ENCODE measurements at regions not wholly inside any gene's neighbourhood (a gene's known extent, or its start where the extent isn't known, plus 50 kb on each side); places are given as distances from the start of the nearest gene placed in this dataset.

DNA sequence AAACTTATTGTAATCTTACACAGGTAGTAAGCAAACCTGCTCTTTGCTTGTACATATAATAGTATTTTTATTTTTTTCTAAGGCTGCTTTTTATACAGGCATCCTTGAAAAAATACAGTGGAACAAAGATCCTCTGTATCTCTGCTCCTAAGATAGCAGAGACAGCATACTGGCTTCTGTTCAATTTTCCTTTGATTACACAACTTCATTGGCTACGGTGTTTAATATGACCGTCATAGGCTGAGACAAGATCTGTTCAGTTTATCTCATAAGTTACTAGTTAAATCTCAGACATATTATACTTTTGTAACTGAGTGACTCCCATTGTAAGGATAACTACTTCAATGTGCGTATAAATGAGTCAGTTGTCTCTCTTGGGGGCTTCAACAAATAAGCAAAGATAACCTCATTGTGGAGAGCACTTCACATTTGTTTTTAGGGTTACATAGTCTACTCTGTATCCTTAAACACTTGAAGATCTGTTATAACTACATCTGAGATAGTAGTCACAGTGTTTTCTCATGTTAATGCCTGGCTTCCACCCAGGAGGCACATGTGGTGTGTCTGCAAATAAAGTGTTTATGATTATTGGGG is 166.1 kb downstream of the KDM5D start:
- ATAC-seq (ENCODE audit: insufficient number of reproducible peaks, low FRiP score, low read depth): no peak
- Histone ChIP-seq H3K27me3 (replicated peaks; ENCODE audit: insufficient read depth) (no peaks in the 10 kb centered on the region), H3K36me3 (no peaks in the 10 kb centered on the region), H3K4me3 (no peak overlapping the region), H3K4me1 (ENCODE audit: control insufficient read depth in 1 of 2, low read depth in 2 of 2) (no peaks in the 10 kb centered on the region), H3K9me3 (no peaks in the 10 kb centered on the region), H3K27ac (no peak overlapping the region)
- no peak for DNase-seq (ENCODE audit: low spot score)
- TF ChIP-seq CTCF (IDR thresholded peaks at IDR 0.05): no peak

- no peak for ATAC-seq (ENCODE audit: insufficient number of reproducible peaks, low FRiP score, low read depth)
These were observed 167.3 kb downstream of the KDM5D start for GRCh38 chrY:19577250-19577649.

GRCh38 chrY:19574939-19575338 is 169.6 kb downstream of the KDM5D start:
- Histone ChIP-seq H3K27me3 (replicated peaks; ENCODE audit: insufficient read depth) (no peaks in the 10 kb centered on the region), H3K36me3 (no peaks in the 10 kb centered on the region), H3K4me3 (no peak overlapping the region), H3K4me1 (ENCODE audit: control insufficient read depth in 1 of 2, low read depth in 2 of 2) (no peaks in the 10 kb centered on the region), H3K27ac (no peak overlapping the region), H3K9me3 (no peaks in the 10 kb centered on the region)
- DNase-seq (ENCODE audit: low spot score): no peak
- no peak for TF ChIP-seq CTCF (IDR thresholded peaks at IDR 0.05)
- ATAC-seq (ENCODE audit: insufficient number of reproducible peaks, low FRiP score, low read depth): no peak

More at GRCh38 chrY:19577250-19577649, 167.3 kb downstream of the KDM5D start:
- H3K4me1 ChIP-seq (ENCODE audit: control insufficient read depth in 1 of 2, low read depth in 2 of 2): no peaks in the 10 kb centered on the region
- no peak for DNase-seq (ENCODE audit: low spot score)
- H3K4me3 ChIP-seq: no peak overlapping the region
- no peaks in the 10 kb centered on the region for H3K9me3 ChIP-seq
- H3K27me3 ChIP-seq (replicated peaks; ENCODE audit: insufficient read depth): no peaks in the 10 kb centered on the region
- no peak overlapping the region for H3K27ac ChIP-seq
- no peak for TF ChIP-seq CTCF (IDR thresholded peaks at IDR 0.05)
- no peaks in the 10 kb centered on the region for H3K36me3 ChIP-seq

- no peak for TF ChIP-seq CTCF (IDR thresholded peaks at IDR 0.05)
- Histone ChIP-seq H3K27ac (no peak overlapping the region), H3K4me1 (ENCODE audit: control insufficient read depth in 1 of 2, low read depth in 2 of 2) (no peaks in the 10 kb centered on the region), H3K9me3 (no peaks in the 10 kb centered on the region), H3K27me3 (replicated peaks; ENCODE audit: insufficient read depth) (no peaks in the 10 kb centered on the region), H3K36me3 (no peaks in the 10 kb centered on the region), H3K4me3 (no peak overlapping the region)
- DNase-seq (ENCODE audit: low spot score) (no peak), ATAC-seq (ENCODE audit: insufficient number of reproducible peaks, low FRiP score, low read depth) (no peak)
These were observed 170.9 kb downstream of the KDM5D start for GRCh38 chrY:19573646-19574045.

GRCh38 chrY:19570999-19571398 is 173.5 kb downstream of the KDM5D start:
- no peaks in the 10 kb centered on the region for H3K27me3 ChIP-seq (replicated peaks; ENCODE audit: insufficient read depth)
- H3K4me3 ChIP-seq: no peak overlapping the region
- H3K4me1 ChIP-seq (ENCODE audit: control insufficient read depth in 1 of 2, low read depth in 2 of 2): no peaks in the 10 kb centered on the region
- H3K36me3 ChIP-seq: no peaks in the 10 kb centered on the region
- TF ChIP-seq CTCF (IDR thresholded peaks at IDR 0.05): no peak
- DNase-seq (ENCODE audit: low spot score) (no peak), ATAC-seq (ENCODE audit: insufficient number of reproducible peaks, low FRiP score, low read depth) (no peak)
- H3K27ac ChIP-seq: no peak overlapping the region
- H3K9me3 ChIP-seq: no peaks in the 10 kb centered on the region

Measured in thoracic aorta (tissue), 2 donors.